GM13976 (cell line): ENCODE measurements at regions not wholly inside any gene's neighbourhood (a gene's known extent, or its start where the extent isn't known, plus 50 kb on each side); places are given as distances from the start of the nearest gene placed in this dataset.

Source experiments
- DNase-seq: peaks from one replicate; pipeline ENCODE4 v3.0.0; 2012; ENCODE audit warnings: low spot score
- in situ Hi-C: fragments of 300-500 bp; cut with MboI; formaldehyde crosslinking; loops from one replicate; pipeline ENCODE4 v1.12.0; 2022; ENCODE audit warnings: low sequenced_read_pairs, mixed read lengths, inconsistent platforms; ENCODE audit not compliant: unreplicated experiment
- TF ChIP-seq, protein P1 (sequence below): IDR thresholded peaks from 2 replicates; pipeline ENCODE4 v1.5.1; 2012; ENCODE audit warnings: borderline replicate concordance, mild to moderate bottlenecking; ENCODE audit not compliant: insufficient read depth; ENCODE audit errors: extremely low read depth, missing control alignments, control extremely low read depth

DNA sequence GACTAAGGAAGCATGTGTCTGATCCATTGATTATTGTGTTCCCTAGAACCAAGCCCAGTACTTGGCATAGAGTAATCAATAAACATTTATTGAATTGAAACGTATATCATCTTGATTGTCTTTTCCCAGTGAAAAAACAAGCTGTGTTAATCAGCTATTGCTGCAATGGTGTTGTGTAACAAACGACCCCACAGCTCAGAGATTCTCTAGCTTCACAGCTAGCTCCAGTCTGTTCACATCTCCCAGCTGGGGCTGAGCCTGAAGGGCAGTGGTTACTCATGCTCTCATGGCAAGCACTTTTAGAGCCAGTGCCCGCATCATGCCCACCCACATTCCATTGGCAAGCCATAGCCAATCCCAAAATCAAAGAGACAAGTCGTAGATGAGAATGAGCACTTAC, 237.4 kb upstream of the RAB4A start:
- in situ Hi-C loops: no loop called here
- TF ChIP-seq, protein P1, sequence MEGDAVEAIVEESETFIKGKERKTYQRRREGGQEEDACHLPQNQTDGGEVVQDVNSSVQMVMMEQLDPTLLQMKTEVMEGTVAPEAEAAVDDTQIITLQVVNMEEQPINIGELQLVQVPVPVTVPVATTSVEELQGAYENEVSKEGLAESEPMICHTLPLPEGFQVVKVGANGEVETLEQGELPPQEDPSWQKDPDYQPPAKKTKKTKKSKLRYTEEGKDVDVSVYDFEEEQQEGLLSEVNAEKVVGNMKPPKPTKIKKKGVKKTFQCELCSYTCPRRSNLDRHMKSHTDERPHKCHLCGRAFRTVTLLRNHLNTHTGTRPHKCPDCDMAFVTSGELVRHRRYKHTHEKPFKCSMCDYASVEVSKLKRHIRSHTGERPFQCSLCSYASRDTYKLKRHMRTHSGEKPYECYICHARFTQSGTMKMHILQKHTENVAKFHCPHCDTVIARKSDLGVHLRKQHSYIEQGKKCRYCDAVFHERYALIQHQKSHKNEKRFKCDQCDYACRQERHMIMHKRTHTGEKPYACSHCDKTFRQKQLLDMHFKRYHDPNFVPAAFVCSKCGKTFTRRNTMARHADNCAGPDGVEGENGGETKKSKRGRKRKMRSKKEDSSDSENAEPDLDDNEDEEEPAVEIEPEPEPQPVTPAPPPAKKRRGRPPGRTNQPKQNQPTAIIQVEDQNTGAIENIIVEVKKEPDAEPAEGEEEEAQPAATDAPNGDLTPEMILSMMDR: no peak
- no peak for DNase-seq

DNA sequence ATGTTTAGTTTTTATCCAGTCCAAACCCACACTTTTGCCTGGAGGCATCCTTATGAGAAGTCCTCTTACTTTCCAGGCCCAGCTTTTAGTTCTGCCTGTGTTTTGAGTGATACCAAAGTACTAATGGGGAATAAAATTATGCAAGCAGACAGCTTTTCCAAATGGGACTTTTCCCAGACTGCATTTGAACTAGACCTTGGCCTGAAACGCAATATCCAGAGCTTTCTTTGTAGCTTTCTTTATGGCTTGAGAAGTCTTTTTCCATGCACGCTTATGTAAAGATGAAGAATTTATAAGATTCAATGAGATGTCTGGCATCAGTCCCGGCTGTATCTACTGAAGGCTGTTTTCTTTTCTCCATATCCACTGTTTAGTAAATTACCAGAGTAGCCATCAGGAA, 236.6 kb upstream of the RAB4A start:
- in situ Hi-C loops: no loop called here
- TF ChIP-seq, protein P1: no peak
- DNase-seq: no peak

DNA sequence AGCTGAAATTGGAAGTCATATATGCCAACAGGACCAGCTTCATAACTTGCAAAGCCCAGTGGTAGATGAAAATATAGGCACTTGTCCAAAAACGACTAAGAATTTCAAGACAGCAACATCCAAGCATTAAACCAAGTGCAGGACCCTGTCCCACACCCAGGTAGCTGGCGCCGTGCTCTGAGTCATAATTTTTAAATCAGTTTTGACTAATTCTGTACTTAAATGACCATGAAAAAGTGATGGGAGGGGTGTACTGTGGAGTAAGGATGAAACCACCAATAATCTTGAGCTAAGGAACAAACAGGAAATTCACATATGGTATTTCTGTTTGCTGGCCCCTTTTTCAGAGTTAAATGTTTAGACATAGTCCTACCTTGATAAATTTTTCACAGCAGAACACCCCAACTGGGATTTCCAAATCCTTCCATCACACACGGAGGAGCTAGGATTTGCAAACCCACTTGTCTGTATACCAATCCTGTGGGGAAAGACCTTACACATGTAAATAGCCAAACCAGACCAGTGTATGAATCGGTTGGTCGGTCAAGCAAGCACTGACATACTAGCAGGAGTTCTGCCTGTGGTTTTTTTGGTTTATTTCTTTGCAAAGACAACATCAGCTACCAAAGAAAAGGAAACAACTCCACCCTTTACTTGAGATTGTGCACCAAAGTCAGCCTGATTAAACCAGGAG, 235.7 kb upstream of the RAB4A start:
- TF ChIP-seq, protein P1: no peak
- peak; percentile 50 for DNase-seq
- in situ Hi-C loops: no loop called here

- in situ Hi-C loops: no loop called here
- TF ChIP-seq, protein P1: no peak
- DNase-seq: no peak
Observed at GRCh38 chr1:229035748-229036082, 235.2 kb upstream of the RAB4A start.

- no peak for DNase-seq
- in situ Hi-C loops: no loop called here
- TF ChIP-seq, protein P1: no peak
Observed at GRCh38 chr1:229037806-229038405, 233.0 kb upstream of the RAB4A start.

DNA sequence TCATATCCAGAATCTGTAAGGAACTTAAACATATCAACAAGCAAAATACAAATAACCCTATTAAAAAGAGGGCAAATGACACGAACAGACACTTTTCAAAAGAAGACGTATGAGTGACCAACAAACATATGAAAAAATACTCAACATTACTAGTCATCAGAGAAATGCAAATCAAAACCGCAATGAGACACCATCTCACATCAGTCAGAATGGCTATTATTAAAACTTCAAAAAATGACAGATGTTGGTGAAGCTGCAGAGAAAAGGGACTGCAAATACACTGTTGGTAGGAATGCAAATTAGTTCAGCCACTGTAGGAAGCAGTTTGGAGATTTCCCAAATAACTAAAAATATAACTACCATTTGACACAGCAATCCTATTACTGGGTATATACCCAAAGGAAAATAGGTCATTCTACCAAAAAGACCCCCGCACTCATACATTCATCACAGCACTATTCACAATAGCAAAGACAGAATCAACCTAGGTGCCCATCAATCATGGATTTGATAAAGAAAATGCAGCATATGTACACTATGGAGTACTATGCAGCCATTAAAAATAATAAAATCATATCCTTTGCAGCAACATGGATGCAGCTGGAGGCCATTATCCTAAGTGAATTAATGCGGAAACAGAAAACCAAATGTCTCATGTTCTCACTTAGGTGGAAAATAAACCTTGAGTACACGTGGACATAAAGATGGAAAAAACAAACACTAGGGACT, 230.1 kb upstream of the RAB4A start:
- in situ Hi-C loops: no loop called here
- no peak for DNase-seq
- TF ChIP-seq, protein P1: no peak

GRCh38 chr1:229041946-229042345, 229.0 kb upstream of the RAB4A start:
- TF ChIP-seq, protein P1: no peak
- in situ Hi-C loops: no loop called here
- DNase-seq: no peak
